ENCODE measurements at regions not wholly inside any gene's neighbourhood (a gene's known extent, or its start where the extent isn't known, plus 50 kb on each side); places are given as distances from the start of the nearest gene placed in this dataset.

GRCh38 chr13:21949818-21950429, 279.1 kb downstream of the FGF9 start:
- Histone ChIP-seq H3K27ac (ENCODE audit: low read length) (no peak overlapping the region), H3K4me2 (ENCODE audit: low read length) (no peak overlapping the region), H3K27me3 (ENCODE audit: low read length) (no peaks in the 10 kb centered on the region), H2AFZ (ENCODE audit: low read length) (no peak overlapping the region), H4K20me1 (ENCODE audit: low read length) (no peaks in the 10 kb centered on the region), H3K4me3 (ENCODE audit: low read length) (no peak overlapping the region), H3K9ac (ENCODE audit: low read length) (no peak overlapping the region), H3K79me2 (ENCODE audit: low read length) (no peaks in the 10 kb centered on the region), H3F3A (ENCODE audit: low read length, unreplicated experiment) (no peaks in the 10 kb centered on the region), H3K36me3 (ENCODE audit: low read depth, low read length) (no peaks in the 10 kb centered on the region), H3K9me3 (ENCODE audit: low read length) (no peaks in the 10 kb centered on the region), H3K4me1 (ENCODE audit: insufficient read depth, low read length) (no peaks in the 10 kb centered on the region), H3K9me2 (replicated peaks; ENCODE audit: low read length) (no peaks in the 10 kb centered on the region)
- intact Hi-C loops (cut with micrococcal nuclease), result no loop called here
- DNase-seq (no peak), ATAC-seq (no peak)
- ChIA-PET CTCF (no interaction called here), POLR2A (ENCODE audit: unreplicated experiment) (interaction anchor here (0.6 kb wide), 1 partner anchor 138 kb away, joined by 9 read pairs; no protein-coding TSS in a partner anchor)
- TF ChIP-seq EZH2 (IDR thresholded peaks at IDR 0.05; ENCODE audit: low read length, unreplicated experiment) (no peak), CTCF (conservative IDR thresholded peaks at IDR 0.05; ENCODE audit: low read depth, low read length) (no peak), EZH2phosphoT487 (IDR thresholded peaks at IDR 0.05; ENCODE audit: borderline replicate concordance, low read length) (no peak)
- BruUV-seq (replicated peaks), result no TSS peak

- Histone ChIP-seq H3K36me3 (ENCODE audit: low read depth, low read length) (no peaks in the 10 kb centered on the region), H3K9ac (ENCODE audit: low read length) (no peak overlapping the region), H3K9me2 (replicated peaks; ENCODE audit: low read length) (no peaks in the 10 kb centered on the region), H3K4me3 (ENCODE audit: low read length) (no peak overlapping the region), H3K79me2 (ENCODE audit: low read length) (no peaks in the 10 kb centered on the region), H3K27ac (ENCODE audit: low read length) (no peak overlapping the region), H3K27me3 (ENCODE audit: low read length) (no peaks in the 10 kb centered on the region), H2AFZ (ENCODE audit: low read length) (no peak overlapping the region), H3K4me2 (ENCODE audit: low read length) (no peak overlapping the region), H4K20me1 (ENCODE audit: low read length) (no peaks in the 10 kb centered on the region), H3K9me3 (ENCODE audit: low read length) (no peaks in the 10 kb centered on the region), H3K4me1 (ENCODE audit: insufficient read depth, low read length) (no peaks in the 10 kb centered on the region), H3F3A (ENCODE audit: low read length, unreplicated experiment) (no peaks in the 10 kb centered on the region)
- DNase-seq (no peak), ATAC-seq (no peak)
- intact Hi-C loops (cut with micrococcal nuclease), result no loop called here
- no TSS peak for BruUV-seq (replicated peaks)
- CTCF ChIA-PET, result no interaction called here
- POLR2A ChIA-PET (ENCODE audit: unreplicated experiment), result no interaction called here
- no peak for TF ChIP-seq CTCF (conservative IDR thresholded peaks at IDR 0.05; ENCODE audit: low read depth, low read length)
Observed at GRCh38 chr13:21956666-21957065, 285.8 kb downstream of the FGF9 start.

- no peaks in the 10 kb centered on the region for H3K4me1 ChIP-seq (ENCODE audit: insufficient read depth, low read length)
- no peak for ATAC-seq
- POLR2A ChIA-PET (ENCODE audit: unreplicated experiment), result no interaction called here
Observed at GRCh38 chr13:21957833-21958232, 287.0 kb downstream of the FGF9 start.

More at GRCh38 chr13:21957833-21958232, 287.0 kb downstream of the FGF9 start:
- BruUV-seq (replicated peaks), result no TSS peak
- H3K9me2 ChIP-seq (replicated peaks; ENCODE audit: low read length), result no peaks in the 10 kb centered on the region
- no peak for TF ChIP-seq CTCF (conservative IDR thresholded peaks at IDR 0.05; ENCODE audit: low read depth, low read length)
- no peak for TF ChIP-seq EZH2phosphoT487 (IDR thresholded peaks at IDR 0.05; ENCODE audit: borderline replicate concordance, low read length)
- TF ChIP-seq EZH2 (IDR thresholded peaks at IDR 0.05; ENCODE audit: low read length, unreplicated experiment), result no peak
- intact Hi-C loops (cut with micrococcal nuclease), result no loop called here
- H3K27ac ChIP-seq (ENCODE audit: low read length), result no peak overlapping the region
- no peaks in the 10 kb centered on the region for H3K36me3 ChIP-seq (ENCODE audit: low read depth, low read length)
- no peaks in the 10 kb centered on the region for H3K9me3 ChIP-seq (ENCODE audit: low read length)
- no peak for DNase-seq
- no peak overlapping the region for H3K4me2 ChIP-seq (ENCODE audit: low read length)
- no peaks in the 10 kb centered on the region for H3K27me3 ChIP-seq (ENCODE audit: low read length)
- CTCF ChIA-PET, result no interaction called here
- H3K79me2 ChIP-seq (ENCODE audit: low read length), result no peaks in the 10 kb centered on the region
- no peak overlapping the region for H2AFZ ChIP-seq (ENCODE audit: low read length)
- H4K20me1 ChIP-seq (ENCODE audit: low read length), result no peaks in the 10 kb centered on the region
- H3F3A ChIP-seq (ENCODE audit: low read length, unreplicated experiment), result no peaks in the 10 kb centered on the region
- H3K9ac ChIP-seq (ENCODE audit: low read length), result no peak overlapping the region
- H3K4me3 ChIP-seq (ENCODE audit: low read length), result no peak overlapping the region
